22Rv1 (cell line): ENCODE measurements at regions not wholly inside any gene's neighbourhood (a gene's known extent, or its start where the extent isn't known, plus 50 kb on each side); places are given as distances from the start of the nearest gene placed in this dataset.

Experiments
- H3K27ac ChIP-seq: fragments of 450-650 bp; 2 replicates; pipeline ENCODE4 v1.5.1; 2017
- ZFX ChIP-seq: fragments of 450-650 bp; IDR thresholded peaks from 2 replicates; pipeline ENCODE4 v1.6.1; 2017; ENCODE audit warnings: antibody characterized with exemption, borderline replicate concordance
- TF ChIP-seq, protein P1 (sequence below): fragments of 450-650 bp; IDR thresholded peaks from 2 replicates; pipeline ENCODE4 v1.5.1; 2017; ENCODE audit warnings: mild to moderate bottlenecking

- no peak for TF ChIP-seq ZFX
- TF ChIP-seq, protein P1, sequence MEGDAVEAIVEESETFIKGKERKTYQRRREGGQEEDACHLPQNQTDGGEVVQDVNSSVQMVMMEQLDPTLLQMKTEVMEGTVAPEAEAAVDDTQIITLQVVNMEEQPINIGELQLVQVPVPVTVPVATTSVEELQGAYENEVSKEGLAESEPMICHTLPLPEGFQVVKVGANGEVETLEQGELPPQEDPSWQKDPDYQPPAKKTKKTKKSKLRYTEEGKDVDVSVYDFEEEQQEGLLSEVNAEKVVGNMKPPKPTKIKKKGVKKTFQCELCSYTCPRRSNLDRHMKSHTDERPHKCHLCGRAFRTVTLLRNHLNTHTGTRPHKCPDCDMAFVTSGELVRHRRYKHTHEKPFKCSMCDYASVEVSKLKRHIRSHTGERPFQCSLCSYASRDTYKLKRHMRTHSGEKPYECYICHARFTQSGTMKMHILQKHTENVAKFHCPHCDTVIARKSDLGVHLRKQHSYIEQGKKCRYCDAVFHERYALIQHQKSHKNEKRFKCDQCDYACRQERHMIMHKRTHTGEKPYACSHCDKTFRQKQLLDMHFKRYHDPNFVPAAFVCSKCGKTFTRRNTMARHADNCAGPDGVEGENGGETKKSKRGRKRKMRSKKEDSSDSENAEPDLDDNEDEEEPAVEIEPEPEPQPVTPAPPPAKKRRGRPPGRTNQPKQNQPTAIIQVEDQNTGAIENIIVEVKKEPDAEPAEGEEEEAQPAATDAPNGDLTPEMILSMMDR = no peak
- H3K27ac ChIP-seq = no peak overlapping the region
Measured at GRCh38 chr3:27653803-27654558, 68.1 kb downstream of the EOMES start.

- TF ChIP-seq ZFX = no peak
- TF ChIP-seq, protein P1 = no peak
- no peak overlapping the region for H3K27ac ChIP-seq
Measured at GRCh38 chr3:27649277-27649676, 72.8 kb downstream of the EOMES start.

DNA sequence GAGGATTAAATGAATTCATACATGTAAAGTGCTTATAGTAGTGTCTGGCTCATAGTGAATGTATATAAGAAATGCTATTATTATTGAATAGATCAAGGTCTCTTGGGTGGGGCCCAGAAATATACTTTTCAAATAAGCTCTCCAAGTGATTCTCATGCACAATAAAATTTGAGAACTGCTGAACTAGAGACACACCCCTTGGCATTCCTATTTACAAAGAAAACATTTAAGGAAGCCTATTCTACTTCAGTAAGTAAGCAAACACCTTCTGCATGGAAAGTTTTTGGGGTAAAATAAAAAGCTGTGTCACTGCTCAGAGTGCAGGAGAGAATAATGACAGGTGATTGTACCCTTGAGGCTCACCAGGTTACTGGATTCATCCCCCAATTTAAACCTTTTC is 75.2 kb downstream of the EOMES start:
- H3K27ac ChIP-seq = peak overlapping the region; percentile 41
- no peak for TF ChIP-seq ZFX
- TF ChIP-seq, protein P1 = no peak

DNA sequence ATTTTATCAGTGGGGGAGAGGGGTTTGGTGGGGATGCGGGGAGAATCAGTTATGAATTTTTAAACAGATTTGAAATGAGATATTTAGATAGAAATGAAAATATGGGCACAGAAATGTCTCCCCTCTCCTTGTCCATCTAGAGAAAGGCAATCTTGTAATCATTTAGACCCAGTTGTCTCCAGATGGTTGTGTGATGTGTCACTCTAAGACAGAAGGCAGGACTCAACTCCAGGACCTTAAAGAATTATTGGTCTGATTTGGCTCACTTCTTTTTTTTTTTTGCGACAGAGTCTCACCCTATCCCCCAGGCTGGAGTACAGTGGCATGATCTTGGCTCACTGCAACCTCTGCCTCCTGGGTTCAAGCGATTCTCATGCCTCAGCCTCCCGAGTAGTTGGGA is 77.2 kb downstream of the EOMES start:
- H3K27ac ChIP-seq = no peak overlapping the region
- no peak for TF ChIP-seq ZFX
- TF ChIP-seq, protein P1 = no peak

DNA sequence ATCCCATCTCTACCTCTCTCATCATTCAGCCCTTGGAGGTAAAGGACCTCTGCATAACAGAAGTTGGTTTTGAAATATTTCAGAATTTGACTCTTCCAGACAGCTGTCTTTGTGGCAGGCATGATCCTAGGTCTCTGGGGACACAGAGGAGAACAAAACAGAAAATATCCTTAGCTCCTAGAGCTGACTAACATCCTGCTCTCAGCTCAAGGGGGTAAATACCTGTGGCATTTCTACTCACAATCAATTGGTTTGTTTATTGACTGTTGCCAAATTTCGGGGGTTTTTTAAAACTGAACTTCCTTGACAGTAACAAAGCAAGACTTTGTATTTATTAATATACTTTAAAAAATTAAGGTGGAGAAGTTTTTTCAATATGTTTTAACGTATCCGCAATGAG is 78.8 kb downstream of the EOMES start:
- TF ChIP-seq, protein P1 = no peak
- no peak for TF ChIP-seq ZFX
- no peak overlapping the region for H3K27ac ChIP-seq

DNA sequence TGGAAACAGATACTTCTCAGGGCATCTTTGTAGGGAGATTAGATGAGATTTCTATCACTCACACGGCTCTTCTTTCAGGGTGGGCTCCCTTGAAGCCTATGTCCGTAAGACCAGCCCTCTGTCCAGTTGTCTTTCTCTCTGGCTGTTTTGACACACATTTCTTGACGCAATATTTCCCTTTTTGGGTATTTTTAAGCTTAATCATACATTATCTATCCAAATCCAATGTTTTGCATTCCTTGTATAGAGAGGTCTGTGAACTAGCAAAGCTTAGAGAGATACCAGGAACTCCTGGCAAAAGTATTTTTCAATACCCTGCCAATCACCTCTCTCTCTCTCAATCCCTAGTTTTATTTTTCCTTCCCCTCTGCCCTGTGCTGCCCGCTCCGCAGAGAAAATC is 79.3 kb downstream of the EOMES start:
- no peak for TF ChIP-seq ZFX
- TF ChIP-seq, protein P1 = no peak

GRCh38 chr3:27641888-27642601 is 80.1 kb downstream of the EOMES start:
- no peak overlapping the region for H3K27ac ChIP-seq
- TF ChIP-seq, protein P1 = no peak
- TF ChIP-seq ZFX = no peak

More for the DNA sequence above, 79.3 kb downstream of the EOMES start:
- H3K27ac ChIP-seq = no peak overlapping the region
